ENCODE measurements at regions not wholly inside any gene's neighbourhood (a gene's known extent, or its start where the extent isn't known, plus 50 kb on each side); places are given as distances from the start of the nearest gene placed in this dataset.

DNA sequence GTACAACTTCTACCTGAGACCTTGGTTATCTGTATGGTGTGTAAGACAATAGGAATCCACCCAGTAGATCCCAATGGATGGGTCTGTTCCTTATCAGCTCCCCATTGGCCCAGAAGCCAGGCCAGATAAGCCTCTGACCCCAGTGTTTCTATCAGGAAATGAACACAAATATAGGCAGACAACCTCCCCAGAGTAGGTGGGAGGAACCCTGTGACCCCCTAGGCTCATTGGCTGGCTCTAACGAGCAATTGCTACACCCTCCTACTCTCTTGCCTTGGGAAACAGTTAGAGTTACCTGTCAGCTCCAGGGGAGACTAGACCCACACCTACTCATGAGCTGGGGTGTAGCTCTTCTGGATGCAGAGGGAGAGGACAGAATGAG is 299.9 kb downstream of the UACA start:
- TF ChIP-seq ZNF274 (IDR thresholded peaks at IDR 0.05; ENCODE audit: low read depth, low read length) (no peak), SUZ12 (IDR thresholded peaks at IDR 0.05; ENCODE audit: extremely low read depth, insufficient read depth, insufficient read length) (no peak), YY1 (IDR thresholded peaks at IDR 0.05; ENCODE audit: insufficient read depth, insufficient read length) (no peak)

Measured in NT2/D1 (cell line).